ENCODE measurements at regions not wholly inside any gene's neighbourhood (a gene's known extent, or its start where the extent isn't known, plus 50 kb on each side); places are given as distances from the start of the nearest gene placed in this dataset.

DNA sequence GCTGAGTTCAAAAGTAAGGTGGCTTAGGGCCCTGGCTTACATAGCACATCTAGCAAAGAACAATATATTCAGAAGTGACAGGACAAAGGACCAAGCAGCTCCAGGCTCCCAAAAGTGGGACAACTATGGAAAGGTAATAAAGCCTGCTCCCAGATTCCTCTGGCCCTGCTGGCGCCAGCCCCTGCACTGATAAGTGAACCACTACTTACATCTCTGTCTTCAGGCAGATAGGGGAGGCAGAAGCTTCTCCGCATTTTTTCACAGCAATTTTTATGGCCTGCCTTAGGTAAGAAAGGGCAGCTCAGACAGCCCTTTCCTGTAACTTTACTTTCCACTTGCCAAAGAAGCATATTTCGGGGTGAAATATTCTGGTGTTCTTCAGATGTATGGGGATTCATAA lies 83.9 kb downstream of the MTNR1A start:
- TF ChIP-seq, protein P1, sequence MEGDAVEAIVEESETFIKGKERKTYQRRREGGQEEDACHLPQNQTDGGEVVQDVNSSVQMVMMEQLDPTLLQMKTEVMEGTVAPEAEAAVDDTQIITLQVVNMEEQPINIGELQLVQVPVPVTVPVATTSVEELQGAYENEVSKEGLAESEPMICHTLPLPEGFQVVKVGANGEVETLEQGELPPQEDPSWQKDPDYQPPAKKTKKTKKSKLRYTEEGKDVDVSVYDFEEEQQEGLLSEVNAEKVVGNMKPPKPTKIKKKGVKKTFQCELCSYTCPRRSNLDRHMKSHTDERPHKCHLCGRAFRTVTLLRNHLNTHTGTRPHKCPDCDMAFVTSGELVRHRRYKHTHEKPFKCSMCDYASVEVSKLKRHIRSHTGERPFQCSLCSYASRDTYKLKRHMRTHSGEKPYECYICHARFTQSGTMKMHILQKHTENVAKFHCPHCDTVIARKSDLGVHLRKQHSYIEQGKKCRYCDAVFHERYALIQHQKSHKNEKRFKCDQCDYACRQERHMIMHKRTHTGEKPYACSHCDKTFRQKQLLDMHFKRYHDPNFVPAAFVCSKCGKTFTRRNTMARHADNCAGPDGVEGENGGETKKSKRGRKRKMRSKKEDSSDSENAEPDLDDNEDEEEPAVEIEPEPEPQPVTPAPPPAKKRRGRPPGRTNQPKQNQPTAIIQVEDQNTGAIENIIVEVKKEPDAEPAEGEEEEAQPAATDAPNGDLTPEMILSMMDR (IDR thresholded peaks at IDR 0.05; ENCODE audit: insufficient read depth, low read depth, low read length), result no peak
- no peak for TF ChIP-seq EZH2 (IDR thresholded peaks at IDR 0.05; ENCODE audit: insufficient read depth, low read length)

All from astrocyte (in vitro differentiated cells and primary cell).